WTC11 (cell line): ENCODE measurements at regions not wholly inside any gene's neighbourhood (a gene's known extent, or its start where the extent isn't known, plus 50 kb on each side); places are given as distances from the start of the nearest gene placed in this dataset.
A peak's percentile ranks its signal among the peaks of the same experiment; 100 is the strongest.

Source experiments
- ATAC-seq: fragments of 200-7000 bp; cut with Tn5 transposase; 2 replicates; pipeline ENCODE4 v1.10.0; 2021; ENCODE audit warnings: mild to moderate bottlenecking, moderate library complexity
- CTCF ChIA-PET: fragments of 300-600 bp; sonication (Branson Sonifier 250); formaldehyde crosslinking; loops from one replicate; lab custom pipeline; 2021; ENCODE audit warnings: antibody characterized with exemption; lab: Charles Lee
- POLR2A ChIA-PET: fragments of 350-600 bp; sonication (Branson Sonifier 250); formaldehyde crosslinking; loops from one replicate; lab custom pipeline; 2021; ENCODE audit warnings: antibody characterized with exemption; lab: Charles Lee
- DNase-seq: peaks from one replicate; pipeline ENCODE4 v3.0.0; 2021; ENCODE audit warnings: low spot score
- H3K27ac Mint-ChIP-seq: 2 replicates; pipeline ENCODE4 v1.8.0; 2021; ENCODE audit warnings: mixed read lengths
- H3K27me3 Mint-ChIP-seq: 2 replicates; pipeline ENCODE4 v1.8.0; 2021; ENCODE audit warnings: low read depth, mild to moderate bottlenecking, moderate library complexity, mixed read lengths
- H3K36me3 Mint-ChIP-seq: 2 replicates; pipeline ENCODE4 v1.8.0; 2021; ENCODE audit warnings: mixed read lengths
- H3K4me1 Mint-ChIP-seq: 2 replicates; pipeline ENCODE4 v1.8.0; 2022; ENCODE audit warnings: mixed read lengths
- H3K4me3 Mint-ChIP-seq: 2 replicates; pipeline ENCODE4 v1.8.0; 2021; ENCODE audit warnings: mild to moderate bottlenecking, moderate library complexity, mixed read lengths
- H3K9me3 Mint-ChIP-seq: 2 replicates; pipeline ENCODE4 v1.8.0; 2021; ENCODE audit warnings: mixed read lengths
- ATF1 ChIP-seq: sonication (generic); formaldehyde crosslinking; IDR thresholded peaks from 2 replicates; pipeline ENCODE4 v1.8.1; 2023; ENCODE audit warnings: mild to moderate bottlenecking, moderate library complexity, missing genetic modification reagents
- CDX4 ChIP-seq: fragments of 250-450 bp; sonication (Bioruptor Pico); IDR thresholded peaks from 2 replicates; pipeline ENCODE4 v1.9.0; 2021; ENCODE audit warnings: moderate library complexity, mild to moderate bottlenecking, inconsistent platforms, borderline replicate concordance
- CTCF ChIP-seq: fragments of 200-600 bp; IDR thresholded peaks from 2 replicates; pipeline ENCODE4 v1.8.0; 2022; ENCODE audit warnings: antibody characterized with exemption
- E2F5 ChIP-seq: sonication (generic); formaldehyde crosslinking; IDR thresholded peaks from 2 replicates; pipeline ENCODE4 v1.8.1; 2022; ENCODE audit warnings: mild to moderate bottlenecking, moderate library complexity, missing genetic modification reagents
- ERG ChIP-seq: fragments of 250-450 bp; sonication (Bioruptor Pico); IDR thresholded peaks from 2 replicates; pipeline ENCODE4 v1.8.0; 2021; ENCODE audit warnings: mild to moderate bottlenecking
- FOXJ3 ChIP-seq: sonication (generic); formaldehyde crosslinking; IDR thresholded peaks from 2 replicates; pipeline ENCODE4 v1.9.0; 2021; ENCODE audit warnings: missing genetic modification reagents, mild to moderate bottlenecking, borderline replicate concordance
- FOXK1 ChIP-seq: sonication (generic); formaldehyde crosslinking; IDR thresholded peaks from 2 replicates; pipeline ENCODE4 v1.8.0; 2022; ENCODE audit warnings: mild to moderate bottlenecking, moderate library complexity, missing genetic modification reagents
- JUN ChIP-seq: sonication (generic); formaldehyde crosslinking; IDR thresholded peaks from 2 replicates; pipeline ENCODE4 v1.8.0; 2023; ENCODE audit warnings: mild to moderate bottlenecking, missing genetic modification reagents
- NR1H2 ChIP-seq: sonication (generic); formaldehyde crosslinking; IDR thresholded peaks from 2 replicates; pipeline ENCODE4 v1.9.0; 2021; ENCODE audit warnings: mild to moderate bottlenecking, moderate library complexity, missing genetic modification reagents
- NR3C1 ChIP-seq: sonication (generic); formaldehyde crosslinking; conservative IDR thresholded peaks from 2 replicates; pipeline ENCODE4 v1.8.1; 2023; ENCODE audit warnings: low read depth, mild to moderate bottlenecking, missing genetic modification reagents
- SMAD4 ChIP-seq: sonication (generic); formaldehyde crosslinking; IDR thresholded peaks from 2 replicates; pipeline ENCODE4 v1.8.0; 2022; ENCODE audit warnings: mild to moderate bottlenecking, missing genetic modification reagents
- TEAD1 ChIP-seq: sonication (generic); formaldehyde crosslinking; IDR thresholded peaks from 2 replicates; pipeline ENCODE4 v1.8.0; 2022; ENCODE audit warnings: mild to moderate bottlenecking, missing genetic modification reagents
- TP53 ChIP-seq: sonication (generic); formaldehyde crosslinking; IDR thresholded peaks from 2 replicates; pipeline ENCODE4 v1.8.1; 2023; ENCODE audit warnings: mild to moderate bottlenecking, missing genetic modification reagents
- ZNF317 ChIP-seq: sonication (generic); formaldehyde crosslinking; IDR thresholded peaks from 2 replicates; pipeline ENCODE4 v1.8.1; 2023; ENCODE audit warnings: low read depth, mild to moderate bottlenecking, moderate library complexity, missing genetic modification reagents, borderline replicate concordance
- ZNF423 ChIP-seq: fragments of 250-450 bp; sonication (Bioruptor Pico); IDR thresholded peaks from 2 replicates; pipeline ENCODE4 v2.1.2; 2022; ENCODE audit warnings: mild to moderate bottlenecking, moderate library complexity
- TF ChIP-seq, protein P1 (sequence below): fragments of 250-450 bp; sonication (Bioruptor Pico); IDR thresholded peaks from 2 replicates; pipeline ENCODE4 v1.9.0; 2021; ENCODE audit warnings: mild to moderate bottlenecking
- TF ChIP-seq, protein P2 (sequence below): sonication (generic); formaldehyde crosslinking; IDR thresholded peaks from 2 replicates; pipeline ENCODE4 v1.8.1; 2023; ENCODE audit warnings: mild to moderate bottlenecking, missing genetic modification reagents, moderate library complexity
- TF ChIP-seq, protein P3 (sequence below): sonication (generic); formaldehyde crosslinking; IDR thresholded peaks from 2 replicates; pipeline ENCODE4 v1.8.1; 2022; ENCODE audit warnings: mild to moderate bottlenecking, missing genetic modification reagents, moderate library complexity, borderline replicate concordance
- TF ChIP-seq, protein P4 (sequence below): sonication (generic); formaldehyde crosslinking; IDR thresholded peaks from 2 replicates; pipeline ENCODE4 v1.8.1; 2023; ENCODE audit warnings: mild to moderate bottlenecking, missing genetic modification reagents

DNA sequence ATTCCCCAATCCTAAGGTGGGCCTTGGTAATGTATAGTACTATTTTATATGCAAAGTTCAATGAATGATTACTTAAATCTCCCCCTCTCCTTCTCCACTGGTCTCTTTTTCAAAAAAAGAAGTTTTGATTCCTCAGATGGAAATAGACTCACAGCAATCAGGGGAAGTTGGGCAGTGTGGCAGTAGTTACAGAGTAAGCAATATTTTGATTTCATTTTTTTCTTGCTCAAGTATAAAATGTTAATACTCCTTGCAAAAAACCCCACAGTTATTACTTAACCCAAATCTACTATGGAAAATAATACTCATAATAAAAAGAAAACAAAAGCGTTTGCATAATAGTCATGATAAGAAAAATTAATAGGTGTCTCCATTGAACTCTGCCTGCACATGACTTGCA, 56.9 kb upstream of the CXCL8 start (continued):
- TF ChIP-seq, protein P1, sequence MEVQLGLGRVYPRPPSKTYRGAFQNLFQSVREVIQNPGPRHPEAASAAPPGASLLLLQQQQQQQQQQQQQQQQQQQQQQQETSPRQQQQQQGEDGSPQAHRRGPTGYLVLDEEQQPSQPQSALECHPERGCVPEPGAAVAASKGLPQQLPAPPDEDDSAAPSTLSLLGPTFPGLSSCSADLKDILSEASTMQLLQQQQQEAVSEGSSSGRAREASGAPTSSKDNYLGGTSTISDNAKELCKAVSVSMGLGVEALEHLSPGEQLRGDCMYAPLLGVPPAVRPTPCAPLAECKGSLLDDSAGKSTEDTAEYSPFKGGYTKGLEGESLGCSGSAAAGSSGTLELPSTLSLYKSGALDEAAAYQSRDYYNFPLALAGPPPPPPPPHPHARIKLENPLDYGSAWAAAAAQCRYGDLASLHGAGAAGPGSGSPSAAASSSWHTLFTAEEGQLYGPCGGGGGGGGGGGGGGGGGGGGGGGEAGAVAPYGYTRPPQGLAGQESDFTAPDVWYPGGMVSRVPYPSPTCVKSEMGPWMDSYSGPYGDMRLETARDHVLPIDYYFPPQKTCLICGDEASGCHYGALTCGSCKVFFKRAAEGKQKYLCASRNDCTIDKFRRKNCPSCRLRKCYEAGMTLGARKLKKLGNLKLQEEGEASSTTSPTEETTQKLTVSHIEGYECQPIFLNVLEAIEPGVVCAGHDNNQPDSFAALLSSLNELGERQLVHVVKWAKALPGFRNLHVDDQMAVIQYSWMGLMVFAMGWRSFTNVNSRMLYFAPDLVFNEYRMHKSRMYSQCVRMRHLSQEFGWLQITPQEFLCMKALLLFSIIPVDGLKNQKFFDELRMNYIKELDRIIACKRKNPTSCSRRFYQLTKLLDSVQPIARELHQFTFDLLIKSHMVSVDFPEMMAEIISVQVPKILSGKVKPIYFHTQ (CRISPR knock-in tag): no peak
- TF ChIP-seq, protein P2, sequence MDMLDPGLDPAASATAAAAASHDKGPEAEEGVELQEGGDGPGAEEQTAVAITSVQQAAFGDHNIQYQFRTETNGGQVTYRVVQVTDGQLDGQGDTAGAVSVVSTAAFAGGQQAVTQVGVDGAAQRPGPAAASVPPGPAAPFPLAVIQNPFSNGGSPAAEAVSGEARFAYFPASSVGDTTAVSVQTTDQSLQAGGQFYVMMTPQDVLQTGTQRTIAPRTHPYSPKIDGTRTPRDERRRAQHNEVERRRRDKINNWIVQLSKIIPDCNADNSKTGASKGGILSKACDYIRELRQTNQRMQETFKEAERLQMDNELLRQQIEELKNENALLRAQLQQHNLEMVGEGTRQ: no peak
- TF ChIP-seq ZNF423 (CRISPR knock-in tag) (no peak), NR3C1 (CRISPR knock-in tag) (no peak), CDX4 (no peak), ERG (CRISPR knock-in tag) (no peak), JUN (CRISPR knock-in tag) (no peak), TP53 (CRISPR knock-in tag) (no peak), ZNF317 (CRISPR knock-in tag) (no peak), CTCF (no peak), SMAD4 (CRISPR knock-in tag) (no peak)

- Mint-ChIP-seq H3K36me3 (no peaks in the 10 kb centered on the region), H3K27ac (no peak overlapping the region), H3K4me1 (peaks cover 24% of the 10 kb centered on the region), H3K27me3 (no peaks in the 10 kb centered on the region), H3K9me3 (no peaks in the 10 kb centered on the region), H3K4me3 (no peak overlapping the region)
- ChIA-PET CTCF (interaction anchor here (0.8 to 2.1 kb wide), 2 partner anchors 30 to 110 kb away, joined by 3 to 7 read pairs; no protein-coding TSS in a partner anchor), POLR2A (no interaction called here)
- DNase-seq: peak; percentile 14
- TF ChIP-seq FOXK1 (CRISPR knock-in tag) (no peak), ATF1 (CRISPR knock-in tag) (no peak), E2F5 (no peak), NR1H2 (CRISPR knock-in tag) (no peak), TEAD1 (no peak), FOXJ3 (no peak)
- TF ChIP-seq, protein P3, sequence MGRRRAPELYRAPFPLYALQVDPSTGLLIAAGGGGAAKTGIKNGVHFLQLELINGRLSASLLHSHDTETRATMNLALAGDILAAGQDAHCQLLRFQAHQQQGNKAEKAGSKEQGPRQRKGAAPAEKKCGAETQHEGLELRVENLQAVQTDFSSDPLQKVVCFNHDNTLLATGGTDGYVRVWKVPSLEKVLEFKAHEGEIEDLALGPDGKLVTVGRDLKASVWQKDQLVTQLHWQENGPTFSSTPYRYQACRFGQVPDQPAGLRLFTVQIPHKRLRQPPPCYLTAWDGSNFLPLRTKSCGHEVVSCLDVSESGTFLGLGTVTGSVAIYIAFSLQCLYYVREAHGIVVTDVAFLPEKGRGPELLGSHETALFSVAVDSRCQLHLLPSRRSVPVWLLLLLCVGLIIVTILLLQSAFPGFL (CRISPR knock-in tag): no peak
- TF ChIP-seq, protein P4, sequence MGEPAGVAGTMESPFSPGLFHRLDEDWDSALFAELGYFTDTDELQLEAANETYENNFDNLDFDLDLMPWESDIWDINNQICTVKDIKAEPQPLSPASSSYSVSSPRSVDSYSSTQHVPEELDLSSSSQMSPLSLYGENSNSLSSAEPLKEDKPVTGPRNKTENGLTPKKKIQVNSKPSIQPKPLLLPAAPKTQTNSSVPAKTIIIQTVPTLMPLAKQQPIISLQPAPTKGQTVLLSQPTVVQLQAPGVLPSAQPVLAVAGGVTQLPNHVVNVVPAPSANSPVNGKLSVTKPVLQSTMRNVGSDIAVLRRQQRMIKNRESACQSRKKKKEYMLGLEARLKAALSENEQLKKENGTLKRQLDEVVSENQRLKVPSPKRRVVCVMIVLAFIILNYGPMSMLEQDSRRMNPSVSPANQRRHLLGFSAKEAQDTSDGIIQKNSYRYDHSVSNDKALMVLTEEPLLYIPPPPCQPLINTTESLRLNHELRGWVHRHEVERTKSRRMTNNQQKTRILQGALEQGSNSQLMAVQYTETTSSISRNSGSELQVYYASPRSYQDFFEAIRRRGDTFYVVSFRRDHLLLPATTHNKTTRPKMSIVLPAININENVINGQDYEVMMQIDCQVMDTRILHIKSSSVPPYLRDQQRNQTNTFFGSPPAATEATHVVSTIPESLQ (CRISPR knock-in tag): no peak
- ATAC-seq: peak; percentile 83
Measured at GRCh38 chr4:73684097-73684496, 56.3 kb upstream of the CXCL8 start.
